GM10266 (cell line): ENCODE measurements at regions not wholly inside any gene's neighbourhood (a gene's known extent, or its start where the extent isn't known, plus 50 kb on each side); places are given as distances from the start of the nearest gene placed in this dataset.

Experiments used
- DNase-seq: peaks from one replicate; pipeline ENCODE4 v3.0.0; 2012; ENCODE audit errors: extremely low spot score
- TF ChIP-seq, protein P1 (sequence below): IDR thresholded peaks from 2 replicates; pipeline ENCODE4 v1.5.1; 2012; ENCODE audit warnings: mild to moderate bottlenecking, low read depth; ENCODE audit not compliant: control insufficient read depth, insufficient read depth; ENCODE audit errors: missing control alignments

- no peak for DNase-seq
- TF ChIP-seq, protein P1, sequence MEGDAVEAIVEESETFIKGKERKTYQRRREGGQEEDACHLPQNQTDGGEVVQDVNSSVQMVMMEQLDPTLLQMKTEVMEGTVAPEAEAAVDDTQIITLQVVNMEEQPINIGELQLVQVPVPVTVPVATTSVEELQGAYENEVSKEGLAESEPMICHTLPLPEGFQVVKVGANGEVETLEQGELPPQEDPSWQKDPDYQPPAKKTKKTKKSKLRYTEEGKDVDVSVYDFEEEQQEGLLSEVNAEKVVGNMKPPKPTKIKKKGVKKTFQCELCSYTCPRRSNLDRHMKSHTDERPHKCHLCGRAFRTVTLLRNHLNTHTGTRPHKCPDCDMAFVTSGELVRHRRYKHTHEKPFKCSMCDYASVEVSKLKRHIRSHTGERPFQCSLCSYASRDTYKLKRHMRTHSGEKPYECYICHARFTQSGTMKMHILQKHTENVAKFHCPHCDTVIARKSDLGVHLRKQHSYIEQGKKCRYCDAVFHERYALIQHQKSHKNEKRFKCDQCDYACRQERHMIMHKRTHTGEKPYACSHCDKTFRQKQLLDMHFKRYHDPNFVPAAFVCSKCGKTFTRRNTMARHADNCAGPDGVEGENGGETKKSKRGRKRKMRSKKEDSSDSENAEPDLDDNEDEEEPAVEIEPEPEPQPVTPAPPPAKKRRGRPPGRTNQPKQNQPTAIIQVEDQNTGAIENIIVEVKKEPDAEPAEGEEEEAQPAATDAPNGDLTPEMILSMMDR = no peak
Measured at GRCh38 chr1:219446288-219446687, 166.6 kb downstream of the ZC3H11B start.

GRCh38 chr1:219445864-219446263, 167.0 kb downstream of the ZC3H11B start:
- TF ChIP-seq, protein P1 = no peak
- DNase-seq = no peak

GRCh38 chr1:219444474-219444873, 168.4 kb downstream of the ZC3H11B start:
- TF ChIP-seq, protein P1 = no peak
- DNase-seq = no peak

DNA sequence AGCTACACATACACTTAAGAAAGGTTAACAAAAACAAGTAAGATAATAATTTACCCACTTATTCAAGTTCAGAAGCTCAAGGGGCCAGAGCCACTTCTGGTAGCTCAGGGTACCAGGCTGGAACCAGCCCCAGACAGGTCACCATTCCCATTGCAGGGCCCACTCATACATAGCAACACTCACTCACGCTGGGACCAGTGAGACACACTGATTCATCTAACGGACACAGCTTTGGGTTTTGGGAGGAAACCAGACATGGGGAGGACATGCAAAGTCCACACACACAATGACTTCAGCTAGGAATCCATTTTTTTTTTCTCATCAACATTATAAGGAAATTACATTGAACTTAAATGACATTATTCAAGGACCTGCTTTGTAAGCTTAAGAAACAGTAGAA, 169.1 kb downstream of the ZC3H11B start:
- no peak for DNase-seq
- TF ChIP-seq, protein P1 = no peak

GRCh38 chr1:219442611-219443061, 170.3 kb downstream of the ZC3H11B start:
- DNase-seq = no peak
- TF ChIP-seq, protein P1 = no peak

- DNase-seq = no peak
- TF ChIP-seq, protein P1 = no peak
Measured at GRCh38 chr1:219441884-219442283, 171.0 kb downstream of the ZC3H11B start.

GRCh38 chr1:219439376-219439775, 173.5 kb downstream of the ZC3H11B start:
- TF ChIP-seq, protein P1 = no peak
- no peak for DNase-seq
